OCI-LY3 (cell line): ENCODE measurements at regions not wholly inside any gene's neighbourhood (a gene's known extent, or its start where the extent isn't known, plus 50 kb on each side); places are given as distances from the start of the nearest gene placed in this dataset.

Experiments used
- H2AFZ ChIP-seq: fragments of 200-600, 300-600 bp; shearing (Covaris generic); 2 replicates; pipeline ENCODE4 v1.6.0; 2014; ENCODE audit warnings: antibody characterized with exemption, low read depth, low read length
- H3K27ac ChIP-seq: fragments of 200-600, 300-600 bp; sonication (generic); 2 replicates; pipeline ENCODE4 v1.5.1; 2014; ENCODE audit warnings: mild to moderate bottlenecking, low read length, moderate library complexity, mixed read lengths
- H3K27me3 ChIP-seq: fragments of 200-600, 300-600 bp; sonication (generic); 2 replicates; pipeline ENCODE4 v1.6.1; 2014; ENCODE audit warnings: low read depth, low read length, mixed read lengths
- H3K36me3 ChIP-seq: fragments of 200-600, 300-600 bp; sonication (generic); replicated peaks from 2 replicates; pipeline ENCODE3; 2014; ENCODE audit warnings: low read depth, low read length, mixed read lengths
- H3K4me1 ChIP-seq: fragments of 300-600, 200-600 bp; sonication (generic); 2 replicates; pipeline ENCODE4 v1.6.1; 2014; ENCODE audit warnings: low read length, mixed read lengths
- H3K4me2 ChIP-seq: fragments of 200-600, 300-600 bp; sonication (generic); 2 replicates; pipeline ENCODE4 v1.6.1; 2014; ENCODE audit warnings: low read length, mixed read lengths
- H3K4me3 ChIP-seq: fragments of 300-600, 200-600 bp; sonication (generic); 2 replicates; pipeline ENCODE4 v1.5.1; 2014; ENCODE audit warnings: antibody characterized with exemption, mild to moderate bottlenecking, low read length, moderate library complexity
- H3K79me2 ChIP-seq: fragments of 300-600, 200-600 bp; shearing (Covaris generic); 2 replicates; pipeline ENCODE4 v1.6.1; 2014; ENCODE audit warnings: mild to moderate bottlenecking, low read length, mixed read lengths
- H3K9ac ChIP-seq: fragments of 300-600, 200-600 bp; shearing (Covaris generic); 2 replicates; pipeline ENCODE4 v1.6.0; 2014; ENCODE audit warnings: mild to moderate bottlenecking, low read length, moderate library complexity
- H3K9me3 ChIP-seq: fragments of 200-600, 300-600 bp; shearing (Covaris generic); 2 replicates; pipeline ENCODE4 v1.6.1; 2014; ENCODE audit warnings: low read length, mixed read lengths; ENCODE audit not compliant: insufficient read depth
- H4K20me1 ChIP-seq: fragments of 200-600, 300-600 bp; sonication (generic); 2 replicates; pipeline ENCODE4 v1.6.1; 2016; ENCODE audit warnings: low read length, mixed read lengths; ENCODE audit not compliant: insufficient read depth
- EZH2phosphoT487 ChIP-seq: fragments of 200-600 bp; shearing (Covaris generic); IDR thresholded peaks from 2 replicates; pipeline ENCODE4 v1.6.1; 2018; ENCODE audit warnings: antibody characterized with exemption, mixed run types, low read depth
- TF ChIP-seq, protein P1 (sequence below): fragments of 200-600, 300-600 bp; sonication (generic); IDR thresholded peaks from 2 replicates; pipeline ENCODE4 v1.5.1; 2014; ENCODE audit warnings: antibody characterized with exemption, low read length, low read depth

DNA sequence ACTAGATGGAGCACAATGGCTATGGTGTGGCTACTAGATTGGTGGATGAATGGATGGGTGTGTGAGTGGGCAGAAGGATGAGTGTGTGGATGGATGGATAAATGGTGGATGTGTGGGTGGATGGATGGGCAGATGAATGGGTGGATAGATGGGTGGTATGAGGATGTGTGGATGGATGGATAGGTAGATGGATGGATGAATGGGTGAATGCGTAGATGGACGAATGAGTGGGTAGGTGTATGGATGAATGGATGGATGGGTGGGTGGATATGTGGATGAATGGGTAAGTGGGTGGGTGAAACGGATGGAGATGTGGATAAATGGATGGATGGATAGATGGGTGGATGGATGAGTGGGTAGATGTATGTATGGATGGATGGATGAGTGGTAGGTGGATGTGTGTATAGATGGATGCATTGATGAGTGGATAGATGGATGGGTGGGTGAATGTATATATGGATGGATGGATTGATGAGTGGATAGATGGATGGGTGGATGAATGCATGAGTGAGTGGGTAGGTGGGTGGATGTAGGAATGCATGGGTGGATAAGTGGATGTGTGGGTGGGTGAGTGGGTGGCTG is 114.2 kb downstream of the TEX29 start:
- Histone ChIP-seq H3K36me3 (no peaks in the 10 kb centered on the region), H3K9me3 (no peaks in the 10 kb centered on the region), H3K9ac (no peak overlapping the region), H3K4me1 (no peaks in the 10 kb centered on the region), H2AFZ (no peak overlapping the region), H3K4me2 (no peak overlapping the region), H3K79me2 (no peaks in the 10 kb centered on the region), H3K27me3 (peaks cover 32% of the 10 kb centered on the region; the same call in 1 of the 2 replicates), H4K20me1 (no peaks in the 10 kb centered on the region), H3K27ac (no peak overlapping the region), H3K4me3 (no peak overlapping the region)
- TF ChIP-seq, protein P1, sequence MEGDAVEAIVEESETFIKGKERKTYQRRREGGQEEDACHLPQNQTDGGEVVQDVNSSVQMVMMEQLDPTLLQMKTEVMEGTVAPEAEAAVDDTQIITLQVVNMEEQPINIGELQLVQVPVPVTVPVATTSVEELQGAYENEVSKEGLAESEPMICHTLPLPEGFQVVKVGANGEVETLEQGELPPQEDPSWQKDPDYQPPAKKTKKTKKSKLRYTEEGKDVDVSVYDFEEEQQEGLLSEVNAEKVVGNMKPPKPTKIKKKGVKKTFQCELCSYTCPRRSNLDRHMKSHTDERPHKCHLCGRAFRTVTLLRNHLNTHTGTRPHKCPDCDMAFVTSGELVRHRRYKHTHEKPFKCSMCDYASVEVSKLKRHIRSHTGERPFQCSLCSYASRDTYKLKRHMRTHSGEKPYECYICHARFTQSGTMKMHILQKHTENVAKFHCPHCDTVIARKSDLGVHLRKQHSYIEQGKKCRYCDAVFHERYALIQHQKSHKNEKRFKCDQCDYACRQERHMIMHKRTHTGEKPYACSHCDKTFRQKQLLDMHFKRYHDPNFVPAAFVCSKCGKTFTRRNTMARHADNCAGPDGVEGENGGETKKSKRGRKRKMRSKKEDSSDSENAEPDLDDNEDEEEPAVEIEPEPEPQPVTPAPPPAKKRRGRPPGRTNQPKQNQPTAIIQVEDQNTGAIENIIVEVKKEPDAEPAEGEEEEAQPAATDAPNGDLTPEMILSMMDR, result no peak
- no peak for TF ChIP-seq EZH2phosphoT487

DNA sequence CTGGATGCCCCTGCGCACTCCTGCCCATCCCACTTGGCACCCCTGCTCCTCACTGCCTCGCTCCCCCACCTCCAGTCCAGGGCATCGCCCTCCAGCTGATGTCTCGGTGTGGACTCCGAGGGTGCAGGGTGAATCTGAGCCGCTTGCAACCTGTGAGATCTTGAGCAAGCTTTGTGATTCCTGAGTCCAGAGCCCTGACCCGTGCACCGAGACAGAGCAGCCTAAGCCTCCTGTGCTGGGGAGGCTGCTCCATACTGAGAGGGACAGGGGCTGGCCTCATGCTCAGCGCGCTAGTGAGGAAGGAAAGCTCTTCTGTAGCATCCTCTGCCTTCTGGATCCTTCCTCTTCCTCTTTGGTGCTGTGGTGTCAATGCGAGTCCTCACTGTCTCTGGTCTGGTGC is 116.0 kb downstream of the TEX29 start:
- Histone ChIP-seq H4K20me1 (no peaks in the 10 kb centered on the region), H3K9me3 (no peaks in the 10 kb centered on the region), H3K27ac (no peak overlapping the region), H3K4me1 (no peaks in the 10 kb centered on the region), H3K36me3 (no peaks in the 10 kb centered on the region), H3K4me3 (no peak overlapping the region), H3K79me2 (no peaks in the 10 kb centered on the region), H2AFZ (no peak overlapping the region), H3K4me2 (no peak overlapping the region), H3K27me3 (peaks cover 26% of the 10 kb centered on the region; the same call in 1 of the 2 replicates), H3K9ac (no peak overlapping the region)
- TF ChIP-seq EZH2phosphoT487, result no peak
- TF ChIP-seq, protein P1, result no peak

DNA sequence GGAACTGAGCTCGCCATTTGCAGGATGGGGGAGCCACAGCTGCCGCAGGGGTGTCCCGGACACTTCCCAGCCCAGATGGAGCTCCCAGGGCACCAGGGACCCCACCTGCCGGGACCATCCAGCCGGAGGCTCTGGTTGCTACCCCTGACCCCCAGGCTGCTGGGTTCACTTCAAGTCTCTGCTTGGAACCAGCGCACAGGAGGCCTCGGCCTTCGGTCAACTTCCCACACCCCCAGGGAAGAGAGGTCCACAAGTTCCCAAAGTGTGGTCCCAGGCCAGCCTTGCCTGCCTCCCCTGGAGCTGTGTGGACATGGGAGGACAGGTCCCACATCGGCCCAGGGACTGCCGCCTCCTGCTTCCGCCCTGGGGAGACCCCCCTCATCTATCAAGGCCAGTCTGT is 117.0 kb downstream of the TEX29 start:
- H3K9me3 ChIP-seq, result no peaks in the 10 kb centered on the region
- no peaks in the 10 kb centered on the region for H3K79me2 ChIP-seq
- no peaks in the 10 kb centered on the region for H4K20me1 ChIP-seq
- peaks cover 20% of the 10 kb centered on the region; the same call in 1 of the 2 replicates for H3K27me3 ChIP-seq
- TF ChIP-seq, protein P1, result no peak
- TF ChIP-seq EZH2phosphoT487, result no peak
- no peaks in the 10 kb centered on the region for H3K4me1 ChIP-seq
- no peak overlapping the region for H3K9ac ChIP-seq
- no peak overlapping the region for H2AFZ ChIP-seq
- no peak overlapping the region for H3K4me3 ChIP-seq
- no peak overlapping the region for H3K27ac ChIP-seq
- no peaks in the 10 kb centered on the region for H3K36me3 ChIP-seq
- no peak overlapping the region for H3K4me2 ChIP-seq

DNA sequence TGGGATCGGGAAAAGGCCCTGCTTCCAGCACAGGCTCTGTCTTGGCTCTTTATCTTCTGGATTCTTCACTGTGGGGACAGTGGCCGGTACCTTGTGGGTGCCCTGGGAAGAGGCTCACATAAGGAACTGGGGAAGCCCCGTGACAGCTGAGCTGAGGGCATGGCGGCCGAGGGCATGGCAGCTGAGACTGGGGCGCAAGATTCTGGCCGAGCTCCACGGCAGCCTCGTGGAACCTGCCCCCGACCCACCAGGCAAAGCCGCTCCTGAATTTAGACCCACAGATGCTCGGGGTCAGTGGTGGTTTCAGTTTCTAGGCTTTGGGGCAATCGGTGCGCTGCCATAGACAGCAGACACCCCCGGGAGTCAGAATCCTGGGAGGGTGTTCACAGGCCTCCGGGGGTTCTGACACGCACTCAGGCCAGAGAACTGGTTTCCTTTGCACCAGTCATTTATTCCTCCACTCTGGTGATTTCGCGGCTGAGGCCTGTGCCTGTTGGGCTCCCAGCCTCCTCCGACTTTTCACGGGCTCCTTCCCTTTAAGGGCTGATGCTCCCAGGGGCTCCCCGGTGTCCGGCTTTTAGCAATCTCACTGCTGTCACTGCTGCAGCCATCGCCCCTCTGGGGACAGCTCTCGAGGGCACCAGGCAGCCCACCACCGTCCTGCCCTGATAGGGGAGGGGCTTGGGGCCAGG is 117.6 kb downstream of the TEX29 start:
- TF ChIP-seq, protein P1, result no peak
- no peak for TF ChIP-seq EZH2phosphoT487
- no peaks in the 10 kb centered on the region for H4K20me1 ChIP-seq
- H3K9me3 ChIP-seq, result no peaks in the 10 kb centered on the region
- H3K4me3 ChIP-seq, result no peak overlapping the region
- H2AFZ ChIP-seq, result no peak overlapping the region
- no peak overlapping the region for H3K9ac ChIP-seq
- H3K4me2 ChIP-seq, result no peak overlapping the region
- H3K4me1 ChIP-seq, result no peaks in the 10 kb centered on the region
- no peak overlapping the region for H3K27ac ChIP-seq
- no peaks in the 10 kb centered on the region for H3K36me3 ChIP-seq
- H3K27me3 ChIP-seq, result peaks cover 19% of the 10 kb centered on the region
- H3K79me2 ChIP-seq, result no peaks in the 10 kb centered on the region
